Body of pancreas (tissue), 4 donors: ENCODE measurements at regions not wholly inside any gene's neighbourhood (a gene's known extent, or its start where the extent isn't known, plus 50 kb on each side); places are given as distances from the start of the nearest gene placed in this dataset.

Experiments used
- ATAC-seq: fragments of 150-250 bp; one replicate; pipeline ENCODE4 v1.9.1; 2016
- DNase-seq, 4 donors: peaks; one replicate each; pipeline ENCODE4 v3.0.0-alpha.2; 2019
- H3K27ac ChIP-seq, 4 donors: fragments of 200-600 bp; sonication (generic); 1 replicate in 3 of 4; 2 replicates in 1 of 4; pipeline versions ENCODE4 v1.5.1 to v1.6.1; 2016 to 2019; ENCODE audit warnings: mild to moderate bottlenecking in 1 of 4, mixed read lengths in 1 of 4, moderate library complexity in 1 of 4
- H3K27me3 ChIP-seq, 2 donors: fragments of 200-600 bp; sonication (generic); one replicate each; pipeline ENCODE4 v1.6.0; 2016; ENCODE audit warnings: mild to moderate bottlenecking in 1 of 2
- H3K36me3 ChIP-seq, 2 donors: fragments of 200-600 bp; sonication (generic); replicated peaks in 1 of 2; 2 replicates each; pipeline ENCODE4 v1.5.1; 2016; ENCODE audit warnings: low read depth in 2 of 2; ENCODE audit not compliant: insufficient read depth in 1 of 2
- H3K4me1 ChIP-seq: fragments of 200-600 bp; sonication (generic); one replicate; pipeline ENCODE4 v1.6.0; 2016
- H3K4me3 ChIP-seq, 2 donors: fragments of 200-600 bp; sonication (generic); 1 replicate in 1 of 2; 2 replicates in 1 of 2; pipeline ENCODE4 v1.5.1; 2016 to 2019
- H3K9me3 ChIP-seq, 3 donors: fragments of 200-600 bp; sonication (generic); 1 replicate in 2 of 3; 2 replicates in 1 of 3; pipeline ENCODE4 v1.5.1; 2016
- CTCF ChIP-seq, 7 experiments: fragments of 450-650 bp in 4 of 7; fragments of 200-600 bp in 3 of 7; sonication (generic) in 3 of 7; IDR thresholded peaks; one replicate each; pipeline ENCODE4 v1.5.1; 2016 to 2019; ENCODE audit warnings: antibody characterized with exemption in 7 of 7
- POLR2A ChIP-seq, 3 donors: fragments of 450-650 bp; IDR thresholded peaks; one replicate each; pipeline ENCODE4 v1.6.1; 2016; ENCODE audit warnings: antibody characterized with exemption in 3 of 3, mild to moderate bottlenecking in 2 of 3
- WGBS, 2 donors: methylation state at CpG; one replicate each; pipeline ENCODE4 v1.1.5; 2017; 5-methylcytosine and 5-hydroxymethylcytosine counted together
- intact Hi-C: fragments of 100-400 bp; cut with DNase I; formaldehyde crosslinking; loops from one replicate; pipeline ENCODE4 v1.15.1; 2023

- H3K4me1 ChIP-seq = no peaks in the 10 kb centered on the region
- H3K36me3 ChIP-seq = no peaks in the 10 kb centered on the region
- DNase-seq (no peak), ATAC-seq (no peak)
- no peak overlapping the region for H3K4me3 ChIP-seq
- no peaks in the 10 kb centered on the region for H3K27me3 ChIP-seq
- intact Hi-C loops = no loop called here
- 84 to 92% methylated on average over 5 of the region's 5 CpGs for WGBS, 2 donors
- H3K27ac ChIP-seq = no peak overlapping the region
- H3K9me3 ChIP-seq = no peaks in the 10 kb centered on the region
- TF ChIP-seq CTCF (IDR thresholded peaks at IDR 0.05) (no peak), POLR2A (IDR thresholded peaks at IDR 0.05) (no peak)
Observed at GRCh38 chr6:139639507-139639906, 265.1 kb upstream of the CITED2 start.

GRCh38 chr6:139638179-139638941 lies 263.9 kb upstream of the CITED2 start:
- H3K27me3 ChIP-seq = no peaks in the 10 kb centered on the region

GRCh38 chr6:139637766-139638165 lies 263.3 kb upstream of the CITED2 start:
- intact Hi-C loops = no loop called here

More at GRCh38 chr6:139638179-139638941, 263.9 kb upstream of the CITED2 start:
- DNase-seq (no peak), ATAC-seq (no peak)
- WGBS, 2 donors = 47 to 58% methylated on average over 5 of the region's 5 CpGs
- Histone ChIP-seq H3K36me3 (no peaks in the 10 kb centered on the region), H3K9me3 (no peaks in the 10 kb centered on the region), H3K4me1 (no peaks in the 10 kb centered on the region), H3K27ac (no peak overlapping the region), H3K4me3 (no peak overlapping the region)
- intact Hi-C loops = no loop called here
- TF ChIP-seq CTCF (IDR thresholded peaks at IDR 0.05) = no peak
- TF ChIP-seq POLR2A (IDR thresholded peaks at IDR 0.05) = no peak

GRCh38 chr6:139636391-139636790 lies 261.9 kb upstream of the CITED2 start:
- no peak for ATAC-seq
- DNase-seq = no peak
- intact Hi-C loops = no loop called here
- TF ChIP-seq CTCF (IDR thresholded peaks at IDR 0.05) (no peak), POLR2A (IDR thresholded peaks at IDR 0.05) (no peak)
- Histone ChIP-seq H3K9me3 (no peaks in the 10 kb centered on the region), H3K27ac (no peak overlapping the region), H3K4me1 (no peaks in the 10 kb centered on the region), H3K36me3 (no peaks in the 10 kb centered on the region), H3K27me3 (no peaks in the 10 kb centered on the region), H3K4me3 (no peak overlapping the region)
- 73 to 75% methylated on average over 1 of the region's 1 CpG for WGBS, 2 donors

More at GRCh38 chr6:139637766-139638165, 263.3 kb upstream of the CITED2 start:
- Histone ChIP-seq H3K4me1 (no peaks in the 10 kb centered on the region), H3K4me3 (no peak overlapping the region), H3K27me3 (no peaks in the 10 kb centered on the region), H3K36me3 (no peaks in the 10 kb centered on the region), H3K9me3 (no peaks in the 10 kb centered on the region), H3K27ac (no peak overlapping the region)
- TF ChIP-seq CTCF (IDR thresholded peaks at IDR 0.05) (no peak), POLR2A (IDR thresholded peaks at IDR 0.05) (no peak)
- ATAC-seq (no peak), DNase-seq (no peak)
